GM18520 (cell line): ENCODE measurements at regions not wholly inside any gene's neighbourhood (a gene's known extent, or its start where the extent isn't known, plus 50 kb on each side); places are given as distances from the start of the nearest gene placed in this dataset.
"Not testable (repeated sequence)": the region's sequence is repeated elsewhere in the genome, so short reads cannot be mapped to it uniquely, and the experiment has no call there.

Source experiments
- ATAC-seq: cut with Tn5 transposase; IDR thresholded peaks from one replicate; pipeline ENCODE4 v1.9.1; 2021; ENCODE audit not compliant: unreplicated experiment

DNA sequence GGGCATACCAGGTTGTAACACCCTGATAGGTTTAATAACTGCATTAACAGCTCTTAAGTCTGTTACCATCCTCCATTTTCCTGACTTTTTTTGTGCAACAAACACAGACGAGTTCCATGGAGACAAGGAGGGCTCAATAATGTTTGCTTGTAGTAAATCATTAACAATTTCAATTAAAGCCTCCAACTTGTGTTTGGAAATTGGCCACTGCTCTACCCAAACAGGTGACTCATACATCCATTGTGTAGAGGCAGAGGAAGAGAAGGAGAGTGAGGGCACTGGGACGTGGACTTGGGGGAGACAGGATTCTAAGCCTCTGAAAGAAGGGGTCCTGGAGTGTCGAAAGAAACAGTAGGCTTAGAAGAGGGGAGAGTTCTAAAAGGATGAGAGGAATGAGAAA, 213.6 kb upstream of the KCNN2 start:
- no peak for ATAC-seq

GRCh38 chr5:114148728-114149127, 213.1 kb upstream of the KCNN2 start:
- ATAC-seq = not testable (repeated sequence)

DNA sequence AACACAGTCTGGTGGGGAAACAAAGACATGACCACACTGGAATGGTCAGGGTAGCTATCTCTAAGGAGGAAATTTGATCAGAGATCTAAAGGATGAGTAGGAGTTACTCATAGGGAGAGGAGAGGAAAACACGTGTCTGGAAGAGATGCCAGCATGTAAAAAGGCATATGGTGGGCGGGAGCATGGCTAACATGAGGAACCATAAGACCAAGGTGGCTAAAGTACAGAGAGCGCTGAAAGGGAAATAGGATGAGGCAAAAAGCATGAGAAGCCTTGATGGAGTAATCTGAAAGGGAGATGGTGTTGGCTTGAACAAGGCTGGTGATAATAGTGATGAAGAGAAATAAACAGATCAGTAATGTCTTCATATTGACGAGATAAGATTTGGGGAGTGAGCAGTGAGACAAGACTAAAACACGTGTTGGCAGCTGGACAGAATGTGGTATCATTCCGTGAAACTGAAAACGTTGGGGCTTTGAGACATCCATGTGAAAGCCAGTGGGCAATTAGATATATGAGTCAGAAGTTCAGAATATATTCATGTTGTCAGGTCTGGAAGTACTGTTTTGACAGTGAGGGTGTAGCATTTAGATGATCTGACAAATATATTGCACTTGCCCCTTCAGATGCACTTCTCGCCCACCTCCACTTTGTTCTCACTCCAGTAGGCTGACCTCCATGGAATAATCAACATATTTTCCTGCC, 209.1 kb upstream of the KCNN2 start:
- no peak for ATAC-seq

DNA sequence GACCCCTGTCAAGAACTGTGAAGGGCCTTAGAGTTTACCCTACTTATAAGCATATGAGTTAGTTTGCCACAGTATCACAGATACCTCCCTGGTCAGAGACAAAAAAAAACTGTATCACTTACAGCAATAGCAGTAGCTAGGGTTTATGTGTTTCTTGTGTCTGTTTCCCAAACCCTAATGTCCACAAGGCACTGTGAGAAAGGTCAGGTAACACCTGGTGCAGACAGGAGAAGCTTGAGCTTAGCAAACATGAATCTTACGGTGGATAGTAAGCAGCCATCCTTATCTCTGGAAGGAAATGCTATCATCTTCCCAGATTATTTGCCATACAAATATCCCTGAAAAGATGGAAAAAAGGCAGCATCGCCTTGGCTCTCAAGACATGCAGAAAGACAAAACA, 208.5 kb upstream of the KCNN2 start:
- ATAC-seq = no peak

- ATAC-seq = no peak
Observed at GRCh38 chr5:114153833-114154232, 208.0 kb upstream of the KCNN2 start.

- ATAC-seq = no peak
Observed at GRCh38 chr5:114166081-114166480, 195.8 kb upstream of the KCNN2 start.

- no peak for ATAC-seq
Observed at GRCh38 chr5:114174131-114174530, 187.7 kb upstream of the KCNN2 start.

GRCh38 chr5:114174837-114175236, 187.0 kb upstream of the KCNN2 start:
- ATAC-seq = no peak

GRCh38 chr5:114176356-114176755, 185.5 kb upstream of the KCNN2 start:
- no peak for ATAC-seq

DNA sequence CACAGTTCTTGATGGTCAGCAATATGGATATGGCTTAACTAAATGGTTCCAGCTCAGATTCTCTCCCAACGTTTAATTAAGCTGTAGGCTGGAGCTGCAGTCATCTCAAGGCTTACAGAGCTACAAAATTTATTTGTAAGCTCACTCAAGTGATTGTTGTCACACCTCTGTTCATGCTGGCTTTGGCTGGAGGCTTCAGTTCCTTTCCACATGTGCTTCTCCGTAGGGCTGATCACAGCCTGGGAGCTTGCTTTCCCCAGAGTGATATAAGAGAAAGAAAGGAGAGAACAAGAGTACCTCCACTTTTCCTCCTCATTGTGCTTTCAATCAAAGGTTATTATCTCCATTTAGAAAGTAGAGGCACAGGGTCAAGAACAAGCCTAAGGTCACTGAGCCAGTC, 182.7 kb upstream of the KCNN2 start:
- no peak for ATAC-seq

DNA sequence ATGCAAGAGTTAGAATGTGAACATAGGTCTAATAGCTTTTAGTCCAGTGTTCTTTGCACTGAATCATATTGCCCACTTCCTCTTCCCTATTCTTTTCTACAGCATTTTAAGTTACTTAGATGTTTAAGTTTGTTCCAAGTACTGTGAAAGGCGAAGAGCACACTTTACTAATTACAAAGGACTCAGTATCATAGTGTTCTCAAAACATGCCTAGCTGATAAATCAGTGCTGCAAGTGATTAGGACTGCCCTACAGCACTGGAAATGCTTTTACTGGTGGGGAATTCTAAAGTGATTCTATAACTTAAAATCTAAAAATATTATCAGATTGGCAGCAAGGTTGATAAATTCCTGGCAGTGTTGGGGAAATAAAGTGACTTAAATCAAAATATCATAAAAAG, 177.9 kb upstream of the KCNN2 start:
- no peak for ATAC-seq

DNA sequence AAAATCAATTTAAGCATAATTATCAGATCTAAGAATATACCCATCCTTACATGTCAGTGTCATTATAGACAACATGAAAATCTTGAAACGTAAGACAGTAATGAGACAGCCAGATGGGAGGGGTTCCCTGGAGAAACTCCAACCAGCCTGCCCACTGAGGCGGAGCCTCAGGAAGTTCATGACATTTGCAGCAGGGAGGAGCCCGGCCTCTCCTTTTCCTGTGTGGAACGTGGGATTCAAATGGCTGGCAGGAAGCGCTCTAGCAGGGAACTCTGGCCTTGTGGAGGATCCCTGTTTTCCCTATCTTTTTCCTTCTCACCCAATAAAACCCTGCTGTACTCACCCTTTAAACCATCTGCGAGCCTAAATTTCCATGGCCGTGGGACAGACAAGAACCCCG, 176.6 kb upstream of the KCNN2 start:
- ATAC-seq = no peak

DNA sequence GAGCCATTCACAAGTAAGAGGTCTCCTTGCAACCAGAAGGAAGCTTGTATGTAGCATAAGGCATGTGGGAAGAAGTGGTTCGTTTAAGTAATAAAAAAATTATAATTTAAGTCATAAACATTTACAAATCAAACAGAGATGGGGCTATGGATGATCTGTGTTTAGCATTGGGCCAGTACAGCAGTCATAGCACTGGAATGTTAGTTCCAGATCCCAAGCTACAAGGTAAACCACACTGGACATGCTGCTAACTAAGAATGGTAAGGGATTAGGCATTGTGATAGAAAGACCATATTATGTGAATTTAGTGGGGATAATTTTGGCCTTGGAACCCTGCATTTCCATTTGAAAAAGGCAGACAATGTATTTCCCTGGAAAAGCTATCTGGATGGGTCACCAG, 170.4 kb upstream of the KCNN2 start:
- no peak for ATAC-seq

GRCh38 chr5:114192108-114192507, 169.8 kb upstream of the KCNN2 start:
- no peak for ATAC-seq

DNA sequence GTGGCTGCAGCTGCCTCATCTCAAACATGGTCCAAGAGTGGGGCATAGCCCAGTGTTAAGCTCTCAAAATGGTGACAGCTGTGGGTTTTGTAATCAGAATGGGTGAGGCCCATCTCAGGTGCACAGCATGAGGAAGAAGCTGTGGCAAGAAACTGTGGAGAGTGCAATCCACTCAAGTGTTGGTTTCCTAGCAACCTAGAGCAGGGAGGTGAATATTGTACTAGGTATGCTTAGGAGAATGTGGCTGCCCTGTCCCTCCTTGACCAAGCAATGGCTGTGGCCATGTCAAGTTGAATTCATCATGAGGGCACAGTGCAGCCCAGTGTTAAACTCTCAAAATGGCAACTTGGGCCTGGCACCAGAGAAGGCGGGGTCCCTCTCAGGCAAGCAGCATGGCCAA, 160.5 kb upstream of the KCNN2 start:
- ATAC-seq = no peak

DNA sequence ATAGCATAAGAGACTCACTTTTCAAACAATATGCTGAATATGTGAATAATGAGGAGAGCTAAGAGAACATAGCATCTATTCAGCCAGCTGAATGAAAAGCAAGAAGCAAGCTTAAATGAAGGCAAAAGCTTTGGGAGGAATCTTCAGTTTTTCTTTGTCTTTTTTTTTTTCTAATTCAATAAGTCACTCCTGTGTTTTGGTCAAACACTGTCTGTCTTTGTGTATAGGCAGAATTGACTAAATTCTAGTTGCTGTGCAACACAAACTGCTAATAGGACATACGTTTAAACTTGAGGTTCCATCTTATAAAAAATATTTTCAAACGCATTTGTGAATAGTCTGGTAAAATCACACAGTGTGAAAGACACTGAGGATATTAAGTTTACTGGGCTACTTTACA, 156.9 kb upstream of the KCNN2 start:
- no peak for ATAC-seq

DNA sequence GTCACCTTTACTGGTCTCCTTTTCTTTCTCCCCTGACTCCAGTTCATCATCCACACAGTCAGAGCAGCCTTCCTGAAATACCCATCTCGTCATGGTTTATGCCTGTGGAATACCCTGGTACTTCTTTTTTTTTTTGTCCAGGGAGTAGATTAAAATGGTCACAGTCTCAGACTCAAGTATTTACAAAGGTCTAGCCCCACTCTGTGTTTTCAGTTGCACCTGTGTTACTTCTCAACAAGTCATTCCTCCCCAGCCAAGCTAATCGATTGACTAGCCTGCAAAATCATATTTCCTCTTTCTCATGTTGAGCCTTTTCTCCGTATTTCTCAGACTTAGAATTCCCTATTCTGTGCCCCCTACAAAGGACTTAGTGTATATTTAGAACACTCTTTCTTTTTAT, 155.2 kb upstream of the KCNN2 start:
- ATAC-seq = no peak

- ATAC-seq = no peak
Observed at GRCh38 chr5:114207615-114208014, 154.3 kb upstream of the KCNN2 start.

GRCh38 chr5:114208120-114208519, 153.8 kb upstream of the KCNN2 start:
- no peak for ATAC-seq

GRCh38 chr5:114208588-114208987, 153.3 kb upstream of the KCNN2 start:
- ATAC-seq = no peak

GRCh38 chr5:114210662-114211061, 151.2 kb upstream of the KCNN2 start:
- ATAC-seq = no peak

GRCh38 chr5:114221807-114222206, 140.1 kb upstream of the KCNN2 start:
- ATAC-seq = no peak

DNA sequence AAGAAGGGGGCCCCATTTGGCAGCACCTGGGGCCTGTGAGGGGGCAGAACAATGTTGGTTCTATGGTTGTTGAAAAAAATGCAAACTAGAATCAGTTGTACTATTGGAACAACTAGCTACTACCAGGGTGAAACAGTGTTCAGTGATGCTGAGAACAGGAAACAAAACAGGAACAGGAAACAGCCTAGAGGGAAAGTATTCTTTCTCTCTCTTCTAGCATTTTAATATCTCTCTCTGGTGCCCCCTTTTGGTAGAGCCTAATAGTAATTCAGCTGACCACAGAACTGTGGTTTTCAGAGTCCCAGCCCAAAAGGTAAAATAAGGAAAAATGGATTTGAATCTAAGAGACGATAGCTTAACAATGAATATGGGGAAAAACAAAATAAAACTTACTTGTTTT, 138.0 kb upstream of the KCNN2 start:
- ATAC-seq = no peak
